DND-41 (cell line): ENCODE measurements at regions not wholly inside any gene's neighbourhood (a gene's known extent, or its start where the extent isn't known, plus 50 kb on each side); places are given as distances from the start of the nearest gene placed in this dataset.

Experiments used
- ATAC-seq: fragments of 200-7000 bp; cut with Tn5 transposase; 3 replicates; pipeline ENCODE4 v1.9.1; 2021; ENCODE audit warnings: low read depth; ENCODE audit not compliant: insufficient read depth
- DNase-seq: peaks from one replicate; pipeline ENCODE4 v3.0.0-alpha.2; 2020
- H2AFZ ChIP-seq: 2 replicates; pipeline ENCODE4 v1.6.0; 2012; ENCODE audit warnings: low read depth, low read length
- H3K27ac ChIP-seq: 2 replicates; pipeline ENCODE4 v1.5.1; 2012; ENCODE audit warnings: low read length, inconsistent platforms
- H3K27me3 ChIP-seq: fragments of 200-600 bp; sonication (generic); 2 replicates; pipeline ENCODE4 v1.6.0; 2012; ENCODE audit warnings: low read length, mild to moderate bottlenecking, inconsistent platforms; ENCODE audit not compliant: insufficient read depth, poor library complexity
- H3K36me3 ChIP-seq: 2 replicates; pipeline ENCODE4 v1.5.1; 2012; ENCODE audit warnings: low read length, inconsistent platforms; ENCODE audit not compliant: insufficient read depth
- H3K4me1 ChIP-seq: 2 replicates; pipeline ENCODE4 v1.5.1; 2012; ENCODE audit warnings: mild to moderate bottlenecking, low read length; ENCODE audit not compliant: insufficient read depth
- H3K4me2 ChIP-seq: 2 replicates; pipeline ENCODE4 v1.6.0; 2012; ENCODE audit warnings: mild to moderate bottlenecking, moderate library complexity, low read length, inconsistent platforms; ENCODE audit not compliant: insufficient read depth
- H3K4me3 ChIP-seq, 2 experiments: fragments of 200-600 bp in 1 of 2; shearing (Covaris generic) in 1 of 2; 2 replicates each; pipeline ENCODE4 v1.5.1; 2012 to 2016; ENCODE audit warnings: inconsistent platforms in 2 of 2, low read length in 2 of 2, mild to moderate bottlenecking in 2 of 2, low read depth in 1 of 2, moderate library complexity in 1 of 2
- H3K79me2 ChIP-seq: 2 replicates; pipeline ENCODE4 v1.6.0; 2012; ENCODE audit warnings: low read length, inconsistent platforms; ENCODE audit not compliant: insufficient read depth
- H3K9ac ChIP-seq: 2 replicates; pipeline ENCODE4 v1.6.0; 2012; ENCODE audit warnings: low read depth, mild to moderate bottlenecking, inconsistent platforms, low read length, moderate library complexity
- H3K9me3 ChIP-seq: 2 replicates; pipeline ENCODE4 v1.5.1; 2012; ENCODE audit warnings: low read length, moderate library complexity, mild to moderate bottlenecking, inconsistent platforms; ENCODE audit not compliant: insufficient read depth, severe bottlenecking
- H4K20me1 ChIP-seq: 2 replicates; pipeline ENCODE4 v1.6.0; 2012; ENCODE audit warnings: low read length; ENCODE audit not compliant: insufficient read depth
- CTCF ChIP-seq: IDR thresholded peaks from 2 replicates; pipeline ENCODE4 v1.5.1; 2012; ENCODE audit warnings: borderline replicate concordance, low read length, moderate library complexity, mild to moderate bottlenecking; ENCODE audit not compliant: poor library complexity, severe bottlenecking; ENCODE audit errors: extremely low read depth
- EZH2 ChIP-seq: IDR thresholded peaks from 3 replicates; pipeline ENCODE4 v1.6.1; 2012; ENCODE audit warnings: borderline replicate concordance, low read depth, mild to moderate bottlenecking, moderate library complexity, low read length, inconsistent platforms; ENCODE audit not compliant: severe bottlenecking

DNA sequence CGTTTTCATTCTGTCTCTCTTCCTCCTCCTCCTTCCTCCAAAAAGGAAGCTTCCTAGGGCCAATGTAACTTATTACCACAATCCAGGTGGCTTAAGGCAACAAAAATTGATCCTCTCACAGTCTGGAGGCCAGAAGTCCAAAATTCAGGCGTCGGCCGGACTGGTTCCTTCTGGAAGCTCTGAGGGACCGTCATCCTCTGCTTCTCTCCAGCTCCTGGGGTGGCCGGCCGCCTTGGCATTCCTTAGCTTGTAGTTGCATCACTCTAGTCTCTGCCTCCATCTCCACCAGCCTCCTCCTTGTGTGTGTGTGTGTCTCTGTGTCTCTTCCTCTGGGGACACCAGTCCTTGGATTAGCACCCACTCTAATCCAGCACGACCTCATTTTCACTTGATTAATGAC is 89.0 kb upstream of the NPTX2 start:
- Histone ChIP-seq H2AFZ (no peak overlapping the region), H3K9me3 (no peaks in the 10 kb centered on the region), H3K4me3 (no peak overlapping the region), H3K27me3 (no peaks in the 10 kb centered on the region), H3K4me2 (no peak overlapping the region), H3K4me1 (no peaks in the 10 kb centered on the region), H3K79me2 (no peaks in the 10 kb centered on the region), H3K36me3 (no peaks in the 10 kb centered on the region), H4K20me1 (no peaks in the 10 kb centered on the region), H3K27ac (no peak overlapping the region), H3K9ac (no peak overlapping the region)
- ATAC-seq = no peak
- no peak for DNase-seq
- TF ChIP-seq CTCF (no peak), EZH2 (no peak)

- TF ChIP-seq EZH2 (no peak), CTCF (no peak)
- H4K20me1 ChIP-seq = no peaks in the 10 kb centered on the region
Observed at GRCh38 chr7:98526059-98526458, 91.0 kb upstream of the NPTX2 start.

GRCh38 chr7:98521089-98521692 is 95.9 kb upstream of the NPTX2 start:
- no peak overlapping the region for H3K27ac ChIP-seq
- H3K36me3 ChIP-seq = no peaks in the 10 kb centered on the region

More at GRCh38 chr7:98526059-98526458, 91.0 kb upstream of the NPTX2 start:
- no peaks in the 10 kb centered on the region for H3K4me1 ChIP-seq
- ATAC-seq = no peak
- no peak overlapping the region for H3K4me2 ChIP-seq
- H3K79me2 ChIP-seq = no peaks in the 10 kb centered on the region
- no peaks in the 10 kb centered on the region for H3K36me3 ChIP-seq
- H3K9me3 ChIP-seq = no peaks in the 10 kb centered on the region
- no peak for DNase-seq
- H3K9ac ChIP-seq = no peak overlapping the region
- H3K27me3 ChIP-seq = no peaks in the 10 kb centered on the region
- no peak overlapping the region for H3K27ac ChIP-seq
- H3K4me3 ChIP-seq = no peak overlapping the region
- no peak overlapping the region for H2AFZ ChIP-seq

More at GRCh38 chr7:98521089-98521692, 95.9 kb upstream of the NPTX2 start:
- Histone ChIP-seq H4K20me1 (no peaks in the 10 kb centered on the region), H2AFZ (no peak overlapping the region), H3K4me3 (no peak overlapping the region), H3K4me2 (no peak overlapping the region), H3K9me3 (no peaks in the 10 kb centered on the region), H3K27me3 (no peaks in the 10 kb centered on the region), H3K4me1 (no peaks in the 10 kb centered on the region), H3K79me2 (no peaks in the 10 kb centered on the region), H3K9ac (no peak overlapping the region)
- ATAC-seq (no peak), DNase-seq (no peak)
- TF ChIP-seq CTCF (no peak), EZH2 (no peak)
